ENCODE measurements at regions not wholly inside any gene's neighbourhood (a gene's known extent, or its start where the extent isn't known, plus 50 kb on each side); places are given as distances from the start of the nearest gene placed in this dataset.

- no peak for FAIRE-seq
These were observed 596.0 kb downstream of the COL12A1 start for GRCh38 chr6:74609871-74610270.

GRCh38 chr6:74607934-74608333 is 597.9 kb downstream of the COL12A1 start:
- FAIRE-seq: no peak

- no peak for FAIRE-seq
These were observed 598.4 kb downstream of the COL12A1 start for GRCh38 chr6:74607468-74607867.

- no peak for FAIRE-seq
These were observed 599.2 kb downstream of the COL12A1 start for GRCh38 chr6:74606582-74607071.

GRCh38 chr6:74605922-74606581 is 599.8 kb downstream of the COL12A1 start:
- no peak for FAIRE-seq

- no peak for FAIRE-seq
These were observed 601.6 kb downstream of the COL12A1 start for GRCh38 chr6:74604279-74604678.

GRCh38 chr6:74603322-74604076 is 602.4 kb downstream of the COL12A1 start:
- FAIRE-seq: no peak

- no peak for FAIRE-seq
These were observed 603.6 kb downstream of the COL12A1 start for GRCh38 chr6:74602206-74602605.

GRCh38 chr6:74598462-74599393 is 607.1 kb downstream of the COL12A1 start:
- FAIRE-seq: no peak

- no peak for FAIRE-seq
These were observed 608.0 kb downstream of the COL12A1 start for GRCh38 chr6:74597840-74598239.

GRCh38 chr6:74597266-74597665 is 608.6 kb downstream of the COL12A1 start:
- FAIRE-seq: no peak

GRCh38 chr6:74596588-74596987 is 609.3 kb downstream of the COL12A1 start:
- no peak for FAIRE-seq

- peak; percentile 93 for FAIRE-seq
These were observed 611.5 kb downstream of the COL12A1 start for GRCh38 chr6:74594350-74594749.

GRCh38 chr6:74588094-74588832 is 617.6 kb downstream of the COL12A1 start:
- FAIRE-seq: no peak

GRCh38 chr6:74587386-74587785 is 618.5 kb downstream of the COL12A1 start:
- FAIRE-seq: no peak

- no peak for FAIRE-seq
These were observed 620.1 kb downstream of the COL12A1 start for GRCh38 chr6:74585753-74586152.

- no peak for FAIRE-seq
These were observed 624.2 kb downstream of the COL12A1 start for GRCh38 chr6:74581681-74582080.

GRCh38 chr6:74579794-74580193 is 626.1 kb downstream of the COL12A1 start:
- FAIRE-seq: no peak

- FAIRE-seq: no peak
These were observed 626.8 kb downstream of the COL12A1 start for GRCh38 chr6:74579047-74579446.

GRCh38 chr6:74578339-74578738 is 627.5 kb downstream of the COL12A1 start:
- no peak for FAIRE-seq

GRCh38 chr6:74577619-74578018 is 628.2 kb downstream of the COL12A1 start:
- no peak for FAIRE-seq

GRCh38 chr6:74574794-74575193 is 631.1 kb downstream of the COL12A1 start:
- no peak for FAIRE-seq

- FAIRE-seq: no peak
These were observed 632.2 kb downstream of the COL12A1 start for GRCh38 chr6:74573613-74574012.

Measured in G401.6 (cell line).